ENCODE measurements at regions not wholly inside any gene's neighbourhood (a gene's known extent, or its start where the extent isn't known, plus 50 kb on each side); places are given as distances from the start of the nearest gene placed in this dataset.

GRCh38 chr4:177546745-177547144, 104.5 kb upstream of the AGA start:
- no peak overlapping the region for H3K4me3 ChIP-seq (replicated peaks; ENCODE audit: low read depth, low read length)
- no peak for DNase-seq (ENCODE audit: extremely low read depth, low read depth)
- TF ChIP-seq CTCF (IDR thresholded peaks at IDR 0.05; ENCODE audit: low read depth, low read length, missing control alignments) = no peak

DNA sequence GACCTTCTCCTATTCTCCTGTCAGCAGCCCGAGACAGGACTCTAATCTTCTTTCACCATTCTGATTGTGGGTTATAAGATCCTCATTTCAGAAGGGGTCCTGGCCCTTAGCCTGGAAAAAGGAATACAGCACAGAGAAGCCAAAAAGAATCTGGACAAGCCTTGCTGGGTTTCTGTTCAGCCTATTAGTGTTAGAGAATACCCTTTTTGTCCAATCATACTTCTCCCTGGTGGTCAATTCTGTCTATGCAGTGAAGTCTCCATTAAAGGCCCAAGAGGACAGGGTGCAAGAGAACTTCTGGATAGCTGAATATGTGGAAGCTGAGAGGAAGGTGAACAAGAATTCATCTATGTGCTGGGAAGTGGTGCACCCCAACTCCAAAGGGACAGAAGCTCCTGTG, 105.7 kb upstream of the AGA start:
- TF ChIP-seq CTCF (IDR thresholded peaks at IDR 0.05; ENCODE audit: low read depth, low read length, missing control alignments) = no peak
- no peak for DNase-seq (ENCODE audit: extremely low read depth, low read depth)
- no peak overlapping the region for H3K4me3 ChIP-seq (replicated peaks; ENCODE audit: low read depth, low read length)

DNA sequence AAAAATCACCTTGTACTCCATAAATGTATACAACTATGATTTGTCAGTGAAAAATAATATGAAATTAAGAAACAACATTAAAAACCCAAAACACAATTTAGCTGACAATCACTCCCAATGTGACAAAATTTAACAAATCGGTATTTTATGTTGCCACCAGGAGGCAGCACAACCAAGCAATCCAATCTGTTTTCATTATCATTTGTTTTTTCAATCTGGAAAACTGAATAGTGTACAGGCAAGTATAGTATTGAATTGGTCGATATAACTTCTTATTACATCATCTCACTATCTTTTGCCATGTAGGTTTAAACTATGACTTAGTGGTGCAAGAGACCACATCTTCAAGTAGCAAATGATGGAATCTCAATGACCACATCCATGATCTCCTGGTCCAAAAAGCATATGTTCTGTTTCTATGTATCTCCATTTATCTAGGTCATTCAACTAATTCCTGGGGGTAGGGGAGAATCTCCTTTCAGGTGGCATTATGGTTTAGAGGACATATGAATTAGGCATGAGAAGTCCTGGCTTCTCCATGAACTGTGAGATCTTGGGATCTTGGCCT, 112.9 kb upstream of the AGA start:
- H3K4me3 ChIP-seq (replicated peaks; ENCODE audit: low read depth, low read length) = no peak overlapping the region
- peak; percentile 9 for DNase-seq (ENCODE audit: extremely low read depth, low read depth)
- peak; percentile 50 for TF ChIP-seq CTCF (IDR thresholded peaks at IDR 0.05; ENCODE audit: low read depth, low read length, missing control alignments)

GRCh38 chr4:177557416-177557815, 115.2 kb upstream of the AGA start:
- TF ChIP-seq CTCF (IDR thresholded peaks at IDR 0.05; ENCODE audit: low read depth, low read length, missing control alignments) = no peak

GRCh38 chr4:177558995-177559394, 116.8 kb upstream of the AGA start:
- H3K4me3 ChIP-seq (replicated peaks; ENCODE audit: low read depth, low read length) = no peak overlapping the region
- TF ChIP-seq CTCF (IDR thresholded peaks at IDR 0.05; ENCODE audit: low read depth, low read length, missing control alignments) = no peak
- no peak for DNase-seq (ENCODE audit: extremely low read depth, low read depth)

More at GRCh38 chr4:177557416-177557815, 115.2 kb upstream of the AGA start:
- no peak overlapping the region for H3K4me3 ChIP-seq (replicated peaks; ENCODE audit: low read depth, low read length)
- DNase-seq (ENCODE audit: extremely low read depth, low read depth) = no peak

DNA sequence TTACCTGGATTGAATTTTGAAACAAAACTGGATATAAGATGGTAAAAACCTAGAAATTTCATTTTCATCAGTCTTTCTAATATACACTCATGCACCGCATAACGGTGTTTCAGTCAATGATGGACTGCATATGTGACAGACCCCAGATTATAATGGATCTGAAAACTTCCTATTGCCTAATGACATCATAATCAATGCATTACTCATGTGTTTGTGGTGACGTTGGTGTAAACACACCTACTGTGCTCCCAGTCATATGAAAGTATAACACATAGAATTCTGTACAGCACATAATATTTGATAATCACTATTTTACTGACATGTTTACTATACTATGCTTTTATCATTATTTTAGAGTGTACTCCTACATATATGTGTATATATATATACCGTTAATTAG, 119.9 kb upstream of the AGA start:
- no peak for TF ChIP-seq CTCF (IDR thresholded peaks at IDR 0.05; ENCODE audit: low read depth, low read length, missing control alignments)
- DNase-seq (ENCODE audit: extremely low read depth, low read depth) = no peak
- H3K4me3 ChIP-seq (replicated peaks; ENCODE audit: low read depth, low read length) = no peak overlapping the region

DNA sequence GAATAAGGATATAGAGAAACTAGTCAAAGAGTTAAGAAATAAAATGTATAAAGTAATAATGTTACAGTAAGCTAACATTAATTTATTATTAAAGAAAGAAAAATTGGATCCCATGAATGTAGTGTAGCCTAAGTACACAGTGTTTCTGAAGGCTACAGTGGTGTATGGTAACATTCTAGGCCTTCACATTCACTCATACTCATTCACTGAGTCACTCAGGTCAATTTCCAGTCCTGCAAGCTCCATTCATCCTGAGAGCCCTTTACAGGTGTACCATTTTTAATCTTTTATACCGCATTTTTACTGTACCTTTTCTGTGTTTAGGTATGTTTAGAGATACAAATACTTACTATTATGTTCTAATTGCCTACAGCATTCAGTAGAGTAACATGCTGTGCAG, 120.6 kb upstream of the AGA start:
- TF ChIP-seq CTCF (IDR thresholded peaks at IDR 0.05; ENCODE audit: low read depth, low read length, missing control alignments) = no peak
- no peak overlapping the region for H3K4me3 ChIP-seq (replicated peaks; ENCODE audit: low read depth, low read length)
- no peak for DNase-seq (ENCODE audit: extremely low read depth, low read depth)

Measured in HFF-Myc (cell line).